ENCODE measurements at regions not wholly inside any gene's neighbourhood (a gene's known extent, or its start where the extent isn't known, plus 50 kb on each side); places are given as distances from the start of the nearest gene placed in this dataset.
"Not testable (repeated sequence)": the region's sequence is repeated elsewhere in the genome, so short reads cannot be mapped to it uniquely, and the experiment has no call there.

- DNase-seq (ENCODE audit: low spot score): no peak
- no peak for TF ChIP-seq CTCF (IDR thresholded peaks at IDR 0.05; ENCODE audit: extremely low read depth, missing control alignments)
Measured at GRCh38 chr12:60594035-60594711, 998.3 kb downstream of the SLC16A7 start.

GRCh38 chr12:60602601-60603000, 1006.8 kb downstream of the SLC16A7 start:
- TF ChIP-seq CTCF (IDR thresholded peaks at IDR 0.05; ENCODE audit: extremely low read depth, missing control alignments): no peak
- no peak for DNase-seq (ENCODE audit: low spot score)

GRCh38 chr12:60603475-60603874, 1007.6 kb downstream of the SLC16A7 start:
- DNase-seq (ENCODE audit: low spot score): not testable (repeated sequence)

GRCh38 chr12:60616400-60616799, 1020.6 kb downstream of the SLC16A7 start:
- no peak for DNase-seq (ENCODE audit: low spot score)
- TF ChIP-seq CTCF (IDR thresholded peaks at IDR 0.05; ENCODE audit: extremely low read depth, missing control alignments): no peak

GRCh38 chr12:60630796-60631195, 1035.0 kb downstream of the SLC16A7 start:
- no peak for DNase-seq (ENCODE audit: low spot score)
- TF ChIP-seq CTCF (IDR thresholded peaks at IDR 0.05; ENCODE audit: extremely low read depth, missing control alignments): no peak

- TF ChIP-seq CTCF (IDR thresholded peaks at IDR 0.05; ENCODE audit: extremely low read depth, missing control alignments): no peak
- DNase-seq (ENCODE audit: low spot score): no peak
Measured at GRCh38 chr12:60644076-60644475, 1048.2 kb downstream of the SLC16A7 start.

GRCh38 chr12:60666895-60667294, 1071.1 kb downstream of the SLC16A7 start:
- DNase-seq (ENCODE audit: low spot score): no peak
- no peak for TF ChIP-seq CTCF (IDR thresholded peaks at IDR 0.05; ENCODE audit: extremely low read depth, missing control alignments)

- no peak for DNase-seq (ENCODE audit: low spot score)
- no peak for TF ChIP-seq CTCF (IDR thresholded peaks at IDR 0.05; ENCODE audit: extremely low read depth, missing control alignments)
Measured at GRCh38 chr12:60672949-60673348, 1077.1 kb downstream of the SLC16A7 start.

All from GM20000 (cell line).